ENCODE measurements at regions not wholly inside any gene's neighbourhood (a gene's known extent, or its start where the extent isn't known, plus 50 kb on each side); places are given as distances from the start of the nearest gene placed in this dataset.
"Not testable (repeated sequence)": the region's sequence is repeated elsewhere in the genome, so short reads cannot be mapped to it uniquely, and the experiment has no call there.

DNA sequence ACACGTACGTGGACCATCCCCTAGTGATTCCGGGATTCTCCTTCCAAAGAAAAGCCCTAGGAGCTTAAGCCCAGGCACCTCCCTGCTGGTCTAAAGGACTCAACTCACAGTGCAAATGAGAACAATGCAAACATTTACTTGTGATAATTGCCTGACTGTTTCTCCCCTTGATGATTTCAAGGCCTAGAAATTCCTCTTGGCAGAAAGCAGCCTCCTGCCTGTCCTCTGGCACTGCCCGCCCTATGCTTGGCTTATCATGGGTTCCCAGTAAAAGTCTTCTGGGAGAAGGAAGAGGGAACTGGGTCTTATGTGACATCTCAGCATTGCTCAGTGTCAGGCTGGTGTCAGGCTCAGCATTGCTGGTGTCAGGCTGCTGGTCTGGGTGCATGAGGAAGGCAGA, 351.8 kb downstream of the SHANK2 start:
- no peak overlapping the region for H3K4me3 ChIP-seq (ENCODE audit: low read depth, low read length)
- no peak for DNase-seq (ENCODE audit: low read depth)
- TF ChIP-seq, protein P1, sequence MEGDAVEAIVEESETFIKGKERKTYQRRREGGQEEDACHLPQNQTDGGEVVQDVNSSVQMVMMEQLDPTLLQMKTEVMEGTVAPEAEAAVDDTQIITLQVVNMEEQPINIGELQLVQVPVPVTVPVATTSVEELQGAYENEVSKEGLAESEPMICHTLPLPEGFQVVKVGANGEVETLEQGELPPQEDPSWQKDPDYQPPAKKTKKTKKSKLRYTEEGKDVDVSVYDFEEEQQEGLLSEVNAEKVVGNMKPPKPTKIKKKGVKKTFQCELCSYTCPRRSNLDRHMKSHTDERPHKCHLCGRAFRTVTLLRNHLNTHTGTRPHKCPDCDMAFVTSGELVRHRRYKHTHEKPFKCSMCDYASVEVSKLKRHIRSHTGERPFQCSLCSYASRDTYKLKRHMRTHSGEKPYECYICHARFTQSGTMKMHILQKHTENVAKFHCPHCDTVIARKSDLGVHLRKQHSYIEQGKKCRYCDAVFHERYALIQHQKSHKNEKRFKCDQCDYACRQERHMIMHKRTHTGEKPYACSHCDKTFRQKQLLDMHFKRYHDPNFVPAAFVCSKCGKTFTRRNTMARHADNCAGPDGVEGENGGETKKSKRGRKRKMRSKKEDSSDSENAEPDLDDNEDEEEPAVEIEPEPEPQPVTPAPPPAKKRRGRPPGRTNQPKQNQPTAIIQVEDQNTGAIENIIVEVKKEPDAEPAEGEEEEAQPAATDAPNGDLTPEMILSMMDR (IDR thresholded peaks at IDR 0.05; ENCODE audit: insufficient read depth, low read depth, low read length, missing control alignments): no peak

DNA sequence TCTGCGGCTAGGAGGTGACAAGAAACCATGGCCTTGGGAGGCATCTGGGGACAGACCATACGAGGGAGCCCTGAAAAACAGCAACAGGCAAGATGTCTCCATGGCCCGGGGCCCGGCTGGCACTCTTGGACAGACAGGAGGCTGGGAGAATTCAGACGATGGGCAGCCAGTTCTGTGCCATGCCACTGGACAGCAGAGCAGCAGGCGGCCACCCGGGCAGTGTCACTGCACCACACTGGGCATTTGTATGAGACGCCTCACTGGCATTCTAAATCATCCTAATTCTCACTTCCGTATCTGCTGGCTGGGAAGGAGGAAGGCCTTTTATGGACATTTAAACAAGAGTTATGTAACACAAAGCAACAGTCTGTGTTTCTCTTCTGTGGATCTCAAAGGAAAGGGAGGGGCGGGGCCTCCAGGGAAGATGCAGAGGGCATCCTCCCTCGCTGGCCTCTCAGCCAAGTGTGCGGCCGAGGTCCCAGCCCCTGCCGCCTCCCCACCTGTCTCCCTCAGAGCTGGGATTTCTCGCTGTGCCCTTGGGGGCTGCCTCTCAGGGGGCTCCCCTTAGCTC, 350.3 kb downstream of the SHANK2 start:
- H3K4me3 ChIP-seq (ENCODE audit: low read depth, low read length): no peak overlapping the region
- TF ChIP-seq, protein P1 (IDR thresholded peaks at IDR 0.05; ENCODE audit: insufficient read depth, low read depth, low read length, missing control alignments): no peak
- DNase-seq (ENCODE audit: low read depth): no peak

DNA sequence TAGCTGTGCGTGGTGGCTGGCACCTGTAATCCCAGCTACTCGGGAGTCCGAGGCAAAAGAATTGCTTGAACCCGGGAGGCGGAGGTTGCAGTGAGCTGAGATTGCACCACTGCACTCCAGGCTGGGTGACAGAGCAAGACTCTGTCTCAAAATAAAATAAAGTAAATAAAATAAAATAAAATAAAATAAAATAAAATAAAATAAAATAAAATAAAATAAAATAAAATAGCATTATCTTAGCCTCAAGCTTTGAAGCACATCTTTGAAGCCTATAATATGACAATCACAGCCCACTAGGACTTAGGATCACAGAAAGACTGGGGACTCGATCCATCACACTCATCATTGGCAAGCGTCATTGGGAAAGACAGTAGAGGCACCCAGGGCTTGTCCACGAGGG, 349.1 kb downstream of the SHANK2 start:
- H3K4me3 ChIP-seq (ENCODE audit: low read depth, low read length): not testable (repeated sequence)

GRCh38 chr11:70906101-70906500, 346.3 kb downstream of the SHANK2 start:
- DNase-seq (ENCODE audit: low read depth): no peak
- TF ChIP-seq, protein P1 (IDR thresholded peaks at IDR 0.05; ENCODE audit: insufficient read depth, low read depth, low read length, missing control alignments): no peak
- H3K4me3 ChIP-seq (ENCODE audit: low read depth, low read length): no peak overlapping the region

More for the DNA sequence above, 349.1 kb downstream of the SHANK2 start:
- DNase-seq (ENCODE audit: low read depth): not testable (repeated sequence)

- TF ChIP-seq, protein P1 (IDR thresholded peaks at IDR 0.05; ENCODE audit: insufficient read depth, low read depth, low read length, missing control alignments): no peak
- no peak overlapping the region for H3K4me3 ChIP-seq (ENCODE audit: low read depth, low read length)
- DNase-seq (ENCODE audit: low read depth): no peak
Observed at GRCh38 chr11:70908223-70908622, 344.2 kb downstream of the SHANK2 start.

GRCh38 chr11:70910835-70911234, 341.5 kb downstream of the SHANK2 start:
- DNase-seq (ENCODE audit: low read depth): no peak
- TF ChIP-seq, protein P1 (IDR thresholded peaks at IDR 0.05; ENCODE audit: insufficient read depth, low read depth, low read length, missing control alignments): no peak
- no peak overlapping the region for H3K4me3 ChIP-seq (ENCODE audit: low read depth, low read length)

- TF ChIP-seq, protein P1 (IDR thresholded peaks at IDR 0.05; ENCODE audit: insufficient read depth, low read depth, low read length, missing control alignments): no peak
- no peak for DNase-seq (ENCODE audit: low read depth)
- no peak overlapping the region for H3K4me3 ChIP-seq (ENCODE audit: low read depth, low read length)
Observed at GRCh38 chr11:70912226-70912840, 340.0 kb downstream of the SHANK2 start.

Measured in GM12865 (cell line).